OCI-LY7 (cell line): ENCODE measurements at regions not wholly inside any gene's neighbourhood (a gene's known extent, or its start where the extent isn't known, plus 50 kb on each side); places are given as distances from the start of the nearest gene placed in this dataset.

Experiments
- BruUV-seq: library from RNA; stranded (reverse); fragments of 400-500 nt; replicated peaks from 2 replicates; lab custom pipeline; 2021; lab: Mats Ljungman, UMichigan
- CTCF ChIA-PET: fragments of 300-600 bp; sonication (Branson Sonifier 250); formaldehyde crosslinking; loops from one replicate; lab custom pipeline; 2022; ENCODE audit warnings: antibody characterized with exemption; ENCODE audit not compliant: unreplicated experiment; lab: Charles Lee
- POLR2A ChIA-PET: fragments of 300-600 bp; sonication (Branson Sonifier 250); formaldehyde crosslinking; loops from one replicate; lab custom pipeline; 2022; ENCODE audit warnings: antibody characterized with exemption; lab: Charles Lee
- DNase-seq: peaks from one replicate; pipeline ENCODE4 v3.0.0-alpha.2; 2015; ENCODE audit warnings: low spot score
- H2AFZ ChIP-seq: fragments of 200-600 bp; sonication (generic), shearing (Covaris generic); 2 replicates; pipeline ENCODE4 v1.6.1; 2014; ENCODE audit warnings: mild to moderate bottlenecking, antibody characterized with exemption, low read length, moderate library complexity
- H3K27ac ChIP-seq: fragments of 200-600 bp; sonication (generic); 2 replicates; pipeline ENCODE4 v1.5.1; 2014; ENCODE audit warnings: mixed run types, low read depth, mild to moderate bottlenecking, moderate library complexity, low read length, inconsistent platforms; ENCODE audit not compliant: poor library complexity, severe bottlenecking
- H3K36me3 ChIP-seq: fragments of 200-600 bp; sonication (generic); 2 replicates; pipeline ENCODE4 v1.6.1; 2014; ENCODE audit warnings: mild to moderate bottlenecking, antibody characterized with exemption, low read length, moderate library complexity, mixed read lengths; ENCODE audit not compliant: insufficient read depth
- H3K4me1 ChIP-seq: fragments of 200-600 bp; sonication (generic); 2 replicates; pipeline ENCODE4 v1.5.1; 2014; ENCODE audit warnings: mild to moderate bottlenecking, low read length; ENCODE audit not compliant: insufficient read depth, poor library complexity, severe bottlenecking
- H3K4me2 ChIP-seq: fragments of 200-600 bp; sonication (generic); 2 replicates; pipeline ENCODE4 v1.6.1; 2014; ENCODE audit warnings: mild to moderate bottlenecking, low read length
- H3K4me3 ChIP-seq: fragments of 200-600 bp; sonication (generic); 2 replicates; pipeline ENCODE4 v1.5.1; 2014; ENCODE audit warnings: mild to moderate bottlenecking, low read depth, low read length; ENCODE audit not compliant: poor library complexity, severe bottlenecking
- H3K79me2 ChIP-seq: fragments of 200-600 bp; sonication (generic); 2 replicates; pipeline ENCODE4 v1.6.1; 2016; ENCODE audit warnings: low read depth, mild to moderate bottlenecking, low read length, moderate library complexity, mixed read lengths; ENCODE audit not compliant: insufficient read depth
- H3K9me2 ChIP-seq: fragments of 200-600 bp; sonication (generic); 2 replicates; pipeline ENCODE4 v1.6.1; 2016; ENCODE audit warnings: mild to moderate bottlenecking, low read length, mixed read lengths; ENCODE audit not compliant: insufficient read depth
- H3K9me3 ChIP-seq: fragments of 200-600 bp; sonication (generic); 2 replicates; pipeline ENCODE4 v1.6.1; 2014; ENCODE audit warnings: mild to moderate bottlenecking, mixed run types, low read length, mixed read lengths
- H4K20me1 ChIP-seq: fragments of 200-600 bp; sonication (generic); 2 replicates; pipeline ENCODE4 v1.6.1; 2014; ENCODE audit warnings: mild to moderate bottlenecking, antibody characterized with exemption, low read length, moderate library complexity, mixed read lengths; ENCODE audit not compliant: insufficient read depth
- EZH2phosphoT487 ChIP-seq: fragments of 200-600 bp; sonication (generic); IDR thresholded peaks from 2 replicates; pipeline ENCODE4 v1.6.1; 2018; ENCODE audit warnings: low read depth, borderline replicate concordance, mild to moderate bottlenecking, mixed run types, antibody characterized with exemption, low read length, moderate library complexity, mixed read lengths
- intact Hi-C: fragments of 100-400 bp; cut with micrococcal nuclease; formaldehyde crosslinking; loops from one replicate; pipeline ENCODE4 v1.10.0; 2022; ENCODE audit not compliant: unreplicated experiment
- TF ChIP-seq, protein P1 (sequence below): fragments of 200-600 bp; sonication (generic); conservative IDR thresholded peaks from 2 replicates; pipeline ENCODE4 v1.5.1; 2014; ENCODE audit warnings: mild to moderate bottlenecking, antibody characterized with exemption, low read length, moderate library complexity, mixed read lengths

DNA sequence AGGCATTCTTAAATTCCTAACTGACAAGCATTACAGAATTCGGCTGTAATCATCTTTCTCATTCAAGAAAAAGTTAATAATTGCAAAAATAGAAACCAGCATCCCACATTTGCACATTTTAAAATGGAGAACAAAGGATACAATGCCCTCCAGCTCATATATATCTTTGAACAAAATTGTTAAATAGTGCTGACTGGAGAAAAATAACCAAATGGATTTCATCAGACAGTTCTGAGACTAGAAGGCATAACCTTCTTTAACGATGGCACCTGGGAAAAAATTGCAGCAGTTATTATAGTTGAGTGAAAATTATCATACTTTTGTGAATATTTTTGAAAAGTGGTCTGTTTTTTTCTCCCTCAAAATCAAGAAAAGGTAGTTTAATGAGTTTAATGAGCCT is 138.9 kb upstream of the CDH19 start:
- no peak for TF ChIP-seq EZH2phosphoT487
- TF ChIP-seq, protein P1, sequence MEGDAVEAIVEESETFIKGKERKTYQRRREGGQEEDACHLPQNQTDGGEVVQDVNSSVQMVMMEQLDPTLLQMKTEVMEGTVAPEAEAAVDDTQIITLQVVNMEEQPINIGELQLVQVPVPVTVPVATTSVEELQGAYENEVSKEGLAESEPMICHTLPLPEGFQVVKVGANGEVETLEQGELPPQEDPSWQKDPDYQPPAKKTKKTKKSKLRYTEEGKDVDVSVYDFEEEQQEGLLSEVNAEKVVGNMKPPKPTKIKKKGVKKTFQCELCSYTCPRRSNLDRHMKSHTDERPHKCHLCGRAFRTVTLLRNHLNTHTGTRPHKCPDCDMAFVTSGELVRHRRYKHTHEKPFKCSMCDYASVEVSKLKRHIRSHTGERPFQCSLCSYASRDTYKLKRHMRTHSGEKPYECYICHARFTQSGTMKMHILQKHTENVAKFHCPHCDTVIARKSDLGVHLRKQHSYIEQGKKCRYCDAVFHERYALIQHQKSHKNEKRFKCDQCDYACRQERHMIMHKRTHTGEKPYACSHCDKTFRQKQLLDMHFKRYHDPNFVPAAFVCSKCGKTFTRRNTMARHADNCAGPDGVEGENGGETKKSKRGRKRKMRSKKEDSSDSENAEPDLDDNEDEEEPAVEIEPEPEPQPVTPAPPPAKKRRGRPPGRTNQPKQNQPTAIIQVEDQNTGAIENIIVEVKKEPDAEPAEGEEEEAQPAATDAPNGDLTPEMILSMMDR: no peak
- no TSS peak for BruUV-seq
- no peaks in the 10 kb centered on the region for H3K9me2 ChIP-seq
- no peak for DNase-seq
- H3K79me2 ChIP-seq: no peaks in the 10 kb centered on the region
- ChIA-PET CTCF (no interaction called here), POLR2A (no interaction called here)
- H3K4me3 ChIP-seq: no peak overlapping the region
- intact Hi-C loops: no loop called here
- no peaks in the 10 kb centered on the region for H3K36me3 ChIP-seq
- no peak overlapping the region for H3K27ac ChIP-seq
- H3K4me2 ChIP-seq: no peak overlapping the region
- H4K20me1 ChIP-seq: no peaks in the 10 kb centered on the region
- no peaks in the 10 kb centered on the region for H3K9me3 ChIP-seq
- no peak overlapping the region for H2AFZ ChIP-seq
- H3K4me1 ChIP-seq: no peaks in the 10 kb centered on the region

DNA sequence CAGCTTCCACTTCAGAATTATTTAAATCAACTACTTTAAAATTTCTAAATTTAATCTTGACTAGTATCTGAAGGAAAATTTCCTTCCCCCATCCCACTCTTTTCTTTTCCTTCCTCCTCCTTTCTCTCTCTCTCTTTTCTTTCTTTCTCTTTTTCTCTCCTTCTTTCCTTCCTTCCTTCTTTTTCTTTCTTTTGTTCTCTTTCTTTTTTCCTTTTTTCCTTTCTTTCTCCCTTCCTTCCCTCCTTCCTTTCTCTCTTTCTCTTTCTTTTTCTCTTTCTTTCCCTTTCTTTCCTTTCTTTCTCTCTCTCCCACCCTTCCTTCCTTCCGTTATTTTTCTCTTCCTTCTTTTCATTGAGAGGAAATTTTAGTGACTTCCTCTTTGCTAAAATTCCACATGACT is 132.0 kb upstream of the CDH19 start:
- Histone ChIP-seq H3K9me3 (no peaks in the 10 kb centered on the region), H3K79me2 (no peaks in the 10 kb centered on the region), H3K4me1 (no peaks in the 10 kb centered on the region), H3K4me3 (no peak overlapping the region), H4K20me1 (no peaks in the 10 kb centered on the region), H3K36me3 (no peaks in the 10 kb centered on the region), H2AFZ (no peak overlapping the region), H3K27ac (no peak overlapping the region), H3K9me2 (no peaks in the 10 kb centered on the region), H3K4me2 (no peak overlapping the region)
- ChIA-PET CTCF (no interaction called here), POLR2A (no interaction called here)
- intact Hi-C loops: no loop called here
- BruUV-seq: no TSS peak
- TF ChIP-seq, protein P1: no peak
- TF ChIP-seq EZH2phosphoT487: no peak
- no peak for DNase-seq

DNA sequence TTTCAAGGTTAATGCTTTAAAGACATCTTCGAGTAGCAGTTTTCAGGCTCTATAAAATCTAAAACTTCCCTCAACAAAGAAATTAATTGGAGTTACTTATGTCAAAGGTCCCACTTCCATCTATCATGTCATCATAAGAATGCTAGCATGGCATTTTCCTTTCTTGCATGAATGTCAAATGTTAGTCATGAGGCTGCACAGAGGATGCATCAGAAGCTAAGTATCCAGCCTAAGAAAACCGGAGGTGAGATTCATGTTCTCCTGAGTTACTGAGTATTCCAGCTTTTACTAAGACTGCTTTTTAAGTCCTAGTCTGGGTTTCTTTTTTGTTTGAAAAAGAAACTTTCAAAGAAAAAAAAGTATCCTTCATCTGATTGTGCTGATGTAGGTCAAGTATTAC is 130.6 kb upstream of the CDH19 start:
- Histone ChIP-seq H3K9me2 (no peaks in the 10 kb centered on the region), H4K20me1 (no peaks in the 10 kb centered on the region), H3K4me2 (no peak overlapping the region), H3K79me2 (no peaks in the 10 kb centered on the region), H3K9me3 (no peaks in the 10 kb centered on the region), H3K36me3 (no peaks in the 10 kb centered on the region), H2AFZ (no peak overlapping the region), H3K4me1 (no peaks in the 10 kb centered on the region), H3K4me3 (no peak overlapping the region), H3K27ac (no peak overlapping the region)
- intact Hi-C loops: no loop called here
- ChIA-PET POLR2A (interaction anchor here (0.6 kb wide), 1 partner anchor 10 kb away, joined by 4 read pairs; no protein-coding TSS in a partner anchor), CTCF (no interaction called here)
- BruUV-seq: no TSS peak
- DNase-seq: no peak
- TF ChIP-seq, protein P1: no peak
- TF ChIP-seq EZH2phosphoT487: no peak
